HG03280 (cell line): ENCODE measurements at regions not wholly inside any gene's neighbourhood (a gene's known extent, or its start where the extent isn't known, plus 50 kb on each side); places are given as distances from the start of the nearest gene placed in this dataset.
"Not testable (repeated sequence)": the region's sequence is repeated elsewhere in the genome, so short reads cannot be mapped to it uniquely, and the experiment has no call there.

Source experiments
- ATAC-seq: cut with Tn5 transposase; IDR thresholded peaks from one replicate; pipeline ENCODE4 v1.9.1; 2021; ENCODE audit warnings: mild to moderate bottlenecking, moderate library complexity; ENCODE audit not compliant: unreplicated experiment

DNA sequence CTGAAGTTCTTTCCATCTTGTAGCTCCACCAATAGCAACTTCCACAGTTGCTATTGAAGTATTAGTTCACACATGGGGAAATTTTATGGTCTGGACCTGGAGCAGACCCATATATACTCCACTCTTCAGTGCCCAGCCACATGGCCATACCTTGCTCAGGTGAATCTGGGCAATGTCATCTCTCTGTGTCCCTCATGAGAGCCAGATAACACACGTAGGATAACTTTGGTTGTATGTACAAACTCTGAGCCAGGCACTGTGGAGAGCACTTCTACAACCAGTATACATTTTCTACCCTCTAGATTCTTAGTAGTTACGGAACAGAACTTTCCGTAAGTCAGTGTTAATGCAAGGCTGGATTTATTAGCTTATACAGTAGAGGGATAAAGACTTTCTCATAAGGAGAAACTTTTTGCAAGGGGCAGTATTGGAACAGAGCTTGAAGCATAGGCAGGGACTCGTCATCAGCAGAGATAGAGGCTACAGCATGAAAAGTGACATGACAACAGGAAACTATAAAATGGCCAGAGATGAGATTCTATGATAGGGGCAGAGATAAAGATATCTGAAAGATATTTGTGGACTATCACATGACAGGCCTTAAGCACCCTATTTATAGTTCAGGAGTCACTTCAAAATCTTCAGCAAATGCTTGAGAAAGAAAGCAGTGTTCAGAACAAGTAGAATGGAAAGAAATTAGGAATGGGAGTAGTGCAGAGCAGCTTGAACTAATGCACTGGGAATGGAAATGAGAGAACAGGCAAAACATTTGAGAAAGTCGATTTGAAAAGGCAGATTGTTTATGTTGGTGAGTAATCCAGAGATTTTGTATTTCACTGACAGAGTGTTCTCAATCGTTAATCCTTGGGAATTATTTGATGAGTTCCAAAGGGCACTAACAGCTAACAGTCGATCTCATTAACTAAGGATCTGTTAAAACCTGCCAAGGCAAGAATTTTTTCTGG, 481.8 kb downstream of the USP25 start:
- no peak for ATAC-seq

DNA sequence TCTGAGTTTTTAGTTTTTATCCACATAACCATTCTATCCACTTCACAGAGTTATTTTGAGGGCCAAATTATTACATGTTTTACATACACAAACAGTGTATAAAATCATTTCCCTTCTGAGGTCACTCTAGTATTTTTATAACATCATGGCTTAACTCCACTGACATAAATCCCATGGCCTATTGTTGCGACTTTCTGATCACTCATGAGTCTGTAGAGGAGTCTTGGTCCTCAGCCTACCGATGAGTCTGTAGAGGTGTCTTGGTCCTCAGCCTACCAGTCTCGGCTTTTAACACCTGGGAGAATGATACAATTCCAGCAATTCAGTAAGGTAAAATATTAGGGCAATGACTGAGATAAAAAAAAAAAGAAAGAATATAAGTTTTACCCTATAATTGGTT, 483.7 kb downstream of the USP25 start:
- ATAC-seq = no peak

DNA sequence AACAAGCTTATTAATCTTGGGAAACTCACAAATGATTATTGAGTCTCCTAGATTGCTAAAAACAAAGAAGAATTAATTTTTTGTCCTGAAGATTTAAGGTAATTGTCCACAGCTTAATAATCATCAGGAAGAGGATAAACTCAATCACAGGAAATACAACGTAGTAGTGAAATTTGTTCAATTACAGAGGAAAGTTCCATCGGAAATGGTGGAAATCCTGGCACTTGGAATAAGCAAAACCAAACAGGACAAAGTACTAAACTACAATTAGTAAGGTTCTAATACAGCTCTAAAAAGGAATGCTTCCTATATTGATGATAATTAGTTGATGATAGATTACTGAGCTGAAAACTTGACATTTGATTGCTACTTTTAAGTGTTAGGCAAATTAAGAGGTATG, 485.4 kb downstream of the USP25 start:
- no peak for ATAC-seq

DNA sequence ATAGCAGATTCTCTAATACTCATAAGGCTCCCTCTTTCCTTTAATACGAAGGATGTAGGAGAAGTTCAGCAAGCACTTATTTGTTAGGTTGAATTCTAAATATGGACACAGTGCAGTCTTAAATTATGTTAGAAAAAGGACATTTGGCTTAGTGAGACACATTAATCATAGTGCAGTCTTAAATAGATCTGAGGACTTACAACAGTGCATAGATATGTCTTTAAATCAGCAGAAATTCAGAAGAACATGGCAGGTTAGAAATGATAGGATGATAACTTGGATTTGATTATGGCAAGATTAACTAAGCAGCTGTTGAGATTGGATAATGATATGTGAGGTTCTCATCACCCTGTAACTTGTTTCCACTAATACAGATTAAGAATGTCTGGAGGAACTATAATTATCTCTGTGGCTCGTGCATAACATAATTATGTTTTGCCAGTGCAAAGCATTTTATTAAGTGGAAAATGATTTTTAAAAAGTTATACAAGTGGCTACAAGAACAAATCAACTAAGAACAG, 485.9 kb downstream of the USP25 start:
- ATAC-seq = no peak

DNA sequence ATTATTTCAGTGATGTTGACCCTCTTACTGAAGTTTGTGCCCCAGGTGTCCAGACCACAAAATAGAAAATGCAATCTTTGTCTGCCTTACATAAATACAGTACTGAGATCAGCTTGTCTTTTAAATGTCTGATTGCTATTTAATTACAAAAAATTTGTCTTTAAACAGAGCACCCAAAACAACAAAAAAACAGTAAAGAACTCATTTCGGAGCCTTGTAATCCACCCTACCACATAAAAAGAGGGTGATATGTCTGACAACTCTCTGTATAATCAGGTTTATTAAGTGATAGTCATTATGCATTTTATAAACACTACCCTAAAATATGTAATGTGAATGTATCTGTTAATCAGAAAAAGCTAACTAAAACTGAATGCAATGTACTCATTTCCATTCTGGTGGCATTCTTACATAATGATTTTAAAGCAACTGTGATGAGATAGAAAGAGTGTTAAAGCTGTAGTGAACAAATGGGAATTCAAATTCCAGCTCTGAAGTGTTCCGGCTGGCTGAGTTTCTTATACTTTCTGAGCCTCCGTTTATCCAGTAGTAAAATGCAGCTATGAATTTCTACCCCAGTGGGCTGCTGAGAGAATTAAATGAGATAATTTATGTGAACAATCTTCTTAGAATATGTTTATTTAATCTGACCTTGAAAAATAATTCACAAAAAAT, 486.6 kb downstream of the USP25 start:
- no peak for ATAC-seq

DNA sequence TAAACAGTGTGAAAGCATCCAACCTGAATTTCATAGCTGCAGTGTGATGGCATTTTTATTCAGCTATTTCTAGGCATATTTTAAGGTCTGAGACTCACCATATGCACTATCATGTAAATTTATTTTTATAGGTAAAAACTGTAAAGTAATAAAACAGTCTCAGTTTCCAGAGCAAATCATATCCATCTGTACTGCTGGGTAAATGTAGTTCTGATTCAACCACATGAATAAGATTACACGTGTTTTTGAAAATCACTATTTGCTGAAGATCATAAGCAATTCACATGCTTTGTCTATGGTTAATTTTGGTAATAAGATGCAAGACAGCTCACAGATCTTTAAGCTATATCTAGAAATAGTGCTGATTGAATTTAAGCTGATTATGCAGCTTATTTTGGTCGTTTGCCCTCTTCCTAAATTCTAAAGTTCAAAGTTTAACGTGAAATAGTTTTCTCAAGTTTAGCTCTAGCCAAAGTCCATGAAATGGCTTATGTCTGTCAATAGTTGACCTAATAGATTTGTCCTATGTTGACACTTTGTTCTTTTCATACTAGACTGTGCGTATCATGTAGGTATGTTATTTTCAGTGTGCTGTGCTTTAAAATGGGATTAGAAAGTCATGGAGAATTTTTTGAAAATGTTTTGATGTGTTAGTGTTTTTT, 489.0 kb downstream of the USP25 start:
- ATAC-seq = no peak

DNA sequence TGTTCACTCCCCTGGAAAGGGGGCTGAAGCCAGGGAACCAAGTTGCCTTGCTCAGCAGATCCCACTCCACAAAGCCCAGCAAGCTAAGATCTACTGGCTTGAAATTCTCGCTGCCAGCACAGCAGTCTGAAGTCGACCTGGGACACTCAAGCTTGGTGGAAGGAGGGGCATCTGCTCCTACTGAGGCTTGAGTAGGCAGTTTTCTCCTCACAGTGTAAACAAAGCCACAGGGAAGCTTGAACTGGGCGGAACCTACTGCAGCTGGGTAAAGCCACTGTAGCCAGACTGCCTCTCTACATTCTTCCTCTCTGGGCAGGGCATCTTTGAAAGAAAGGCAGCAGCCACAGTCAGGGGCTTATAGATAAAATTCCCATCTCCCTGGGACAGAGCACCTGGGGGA, 495.0 kb downstream of the USP25 start:
- not testable (repeated sequence) for ATAC-seq

DNA sequence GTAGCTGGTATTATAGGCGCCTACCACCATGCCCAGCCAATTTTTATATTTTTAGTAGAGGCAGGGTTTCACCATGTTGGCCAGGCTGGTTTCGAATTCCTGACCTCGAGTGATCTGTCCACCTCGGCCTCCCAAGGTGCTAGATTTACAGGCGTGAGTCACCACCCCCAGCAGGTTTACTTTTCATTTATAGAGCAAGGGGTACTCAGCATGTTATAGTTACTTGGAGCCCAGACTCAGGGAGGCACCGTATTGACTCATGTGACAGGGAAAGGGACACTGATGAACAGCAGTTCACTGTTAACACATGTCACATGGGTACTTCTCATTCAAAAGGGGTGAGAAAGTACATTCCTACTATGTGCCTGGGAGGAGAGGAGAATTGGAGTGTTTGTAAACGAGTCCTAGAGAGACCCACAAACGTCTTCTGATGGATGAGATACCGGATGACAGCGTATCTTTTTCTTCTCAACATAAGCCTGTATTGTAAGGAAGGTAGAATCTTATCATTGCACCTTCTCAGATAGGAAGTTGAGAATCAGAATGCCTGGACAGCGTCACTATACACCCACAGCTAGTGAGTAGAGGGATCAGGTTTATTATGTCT, 510.0 kb downstream of the USP25 start:
- no peak for ATAC-seq

DNA sequence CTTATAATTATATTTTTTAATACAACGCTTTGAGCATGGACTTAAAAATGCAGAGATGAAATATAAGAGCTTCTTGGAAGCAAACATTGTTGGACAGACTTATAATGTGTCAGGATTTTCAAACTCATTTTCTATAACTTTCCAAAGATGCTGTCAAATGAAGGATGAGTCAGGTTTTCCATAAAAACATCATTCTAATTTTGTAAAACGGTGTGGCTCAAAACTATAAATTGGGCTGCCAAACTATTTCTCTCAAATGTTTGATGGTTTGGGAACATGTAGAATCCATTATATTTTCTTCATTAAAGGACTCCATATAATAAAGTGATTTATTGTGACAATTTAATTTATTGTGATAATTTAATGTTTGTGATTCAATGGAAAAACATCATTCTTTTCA, 511.2 kb downstream of the USP25 start:
- ATAC-seq = no peak

DNA sequence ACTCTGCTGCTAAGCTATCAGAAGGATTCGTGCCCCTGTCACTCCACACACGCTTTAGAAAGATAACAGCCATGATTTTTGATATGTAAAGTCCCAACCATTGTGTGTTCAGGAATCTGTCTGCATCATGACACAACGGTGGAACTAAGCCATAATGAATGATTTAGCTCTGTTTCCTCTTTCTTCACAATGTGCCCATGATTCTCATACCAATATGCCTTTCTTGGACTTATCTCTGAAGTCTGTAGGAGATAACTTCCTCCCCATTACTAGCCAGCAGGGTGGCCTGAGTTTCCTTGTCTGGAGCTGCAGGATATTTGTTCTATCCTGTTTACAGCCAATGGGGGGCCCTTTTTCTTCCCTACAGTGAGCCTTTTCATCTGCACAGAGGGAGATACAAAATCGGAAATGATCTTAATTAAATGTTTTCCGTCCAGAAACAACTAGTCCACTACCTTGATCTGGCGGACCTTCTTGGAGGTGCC, 511.7 kb downstream of the USP25 start:
- no peak for ATAC-seq

DNA sequence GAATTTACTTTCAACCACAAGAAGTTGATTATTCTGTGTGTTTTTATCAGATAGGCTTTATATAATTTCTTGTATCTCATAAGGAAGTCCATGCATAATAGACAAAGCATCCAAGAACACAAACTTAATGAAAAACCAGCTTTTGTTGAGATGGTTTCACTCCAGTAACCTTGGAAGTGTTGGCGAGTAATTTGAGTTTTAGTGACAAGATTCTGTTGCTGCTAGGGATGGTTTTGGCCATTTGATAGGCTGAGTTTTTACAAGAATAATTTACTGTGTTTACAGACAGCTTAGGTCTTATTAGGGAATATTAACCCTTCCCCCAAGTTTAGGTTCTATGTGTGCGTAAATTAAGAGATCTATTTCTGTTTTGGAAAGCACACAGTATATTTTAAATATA, 513.6 kb downstream of the USP25 start:
- ATAC-seq = no peak

DNA sequence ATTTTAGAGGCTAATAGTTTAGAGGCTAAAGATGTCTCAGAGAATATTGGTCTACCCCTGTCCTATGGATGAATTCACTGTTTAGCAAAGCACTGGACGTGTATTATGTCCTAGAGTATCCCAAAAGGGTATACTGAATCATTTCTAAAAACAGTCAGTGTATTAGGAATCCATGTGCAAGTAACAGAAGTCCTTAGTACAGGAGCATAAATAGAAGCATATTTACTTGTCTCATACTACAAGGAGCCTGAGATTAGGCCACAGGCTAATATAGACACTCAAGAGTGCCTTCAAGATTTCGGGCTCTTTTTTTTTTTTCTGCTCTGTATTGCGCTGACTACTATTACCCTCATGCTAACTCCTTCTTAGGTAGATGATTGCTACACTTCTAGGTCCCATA, 518.9 kb downstream of the USP25 start:
- no peak for ATAC-seq

DNA sequence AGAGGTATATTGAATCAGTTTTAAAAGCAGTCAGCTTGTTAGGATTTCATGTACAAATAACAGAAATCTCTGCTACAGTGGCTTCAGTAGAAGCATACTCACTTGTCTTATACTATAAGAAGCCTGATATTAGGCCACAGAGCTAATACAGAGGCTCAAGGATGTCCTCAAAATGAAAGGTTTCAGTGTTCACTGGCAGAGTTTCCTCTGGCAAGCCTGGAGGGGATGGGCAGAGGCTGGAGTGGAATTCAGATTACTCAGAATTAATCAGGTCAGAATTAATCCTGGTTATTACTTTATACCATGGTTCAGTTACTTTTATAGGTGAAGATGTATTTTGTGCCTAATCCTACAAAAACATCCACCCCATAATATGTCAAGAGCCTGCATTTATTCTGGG, 520.5 kb downstream of the USP25 start:
- ATAC-seq = no peak

DNA sequence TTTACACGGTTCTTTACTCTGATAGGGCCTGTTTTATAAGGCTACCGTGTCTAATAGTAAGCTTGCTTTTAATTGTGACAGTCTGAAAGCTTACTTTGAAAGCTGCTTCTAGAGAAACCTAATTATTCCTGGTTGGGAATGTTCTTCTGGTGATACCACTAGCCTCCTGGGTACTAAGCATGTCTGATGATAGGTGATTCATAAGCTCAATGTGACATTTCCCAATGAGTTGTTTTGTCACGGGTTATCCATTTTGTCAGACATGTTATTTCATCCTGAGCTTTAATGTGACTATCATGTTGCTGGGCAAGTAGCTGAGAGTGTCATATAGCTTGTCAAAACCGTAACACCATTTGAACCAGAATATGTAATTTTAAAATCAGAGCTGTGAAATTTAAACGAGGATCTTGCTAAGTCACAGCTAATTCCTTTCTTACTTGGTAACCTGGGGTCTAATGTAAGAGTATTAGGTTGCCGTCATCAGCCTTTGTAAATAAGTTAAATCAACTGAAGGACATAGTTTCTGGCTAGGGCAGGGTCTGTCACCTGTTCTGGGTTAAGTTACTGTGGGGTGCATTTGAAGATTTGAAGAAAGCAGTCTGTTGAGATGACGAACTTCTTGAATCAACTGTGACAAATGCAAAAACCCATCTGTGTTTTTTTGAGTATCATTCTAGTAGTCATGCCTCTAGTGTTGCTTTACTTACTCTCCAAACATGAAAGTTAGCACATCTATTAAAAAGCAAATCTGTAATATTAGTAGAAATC, 529.2 kb downstream of the USP25 start:
- ATAC-seq = no peak

DNA sequence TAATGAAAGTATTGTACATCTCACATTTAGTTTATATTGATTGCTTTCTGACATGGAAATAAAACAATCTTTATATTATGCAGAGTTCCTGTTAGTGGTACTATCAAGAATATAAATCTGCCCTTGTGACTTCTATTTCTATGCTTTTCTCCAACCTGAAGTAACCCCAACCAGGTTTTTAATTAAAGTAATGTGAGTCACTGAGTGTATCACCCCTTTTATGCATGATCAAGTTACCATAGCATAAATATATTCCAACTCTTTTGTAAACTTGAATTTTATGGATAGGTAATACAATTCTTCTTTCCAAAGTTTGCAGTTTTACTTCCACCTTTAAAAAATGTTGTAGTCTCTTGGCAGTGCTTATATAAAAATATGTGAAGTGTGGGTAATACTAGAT, 532.3 kb downstream of the USP25 start:
- ATAC-seq = no peak

DNA sequence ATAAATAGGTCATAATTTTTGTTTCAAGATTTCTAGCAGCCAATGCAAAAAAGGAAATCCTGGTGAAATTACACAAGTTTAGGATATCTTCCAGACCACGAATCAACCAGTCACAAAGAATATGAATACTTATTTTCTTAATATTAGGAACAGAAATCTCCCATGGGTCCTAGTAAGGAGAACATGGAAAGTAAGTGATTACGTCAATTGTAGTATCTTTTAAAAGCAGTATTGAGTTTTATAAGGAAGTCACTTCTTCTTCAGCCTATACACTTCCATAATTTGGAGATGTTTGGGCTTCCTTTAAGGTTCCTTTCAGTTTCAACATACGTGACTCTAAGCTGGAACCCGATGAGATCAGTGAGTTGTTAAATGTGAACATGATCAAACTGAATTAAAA, 534.5 kb downstream of the USP25 start:
- no peak for ATAC-seq

DNA sequence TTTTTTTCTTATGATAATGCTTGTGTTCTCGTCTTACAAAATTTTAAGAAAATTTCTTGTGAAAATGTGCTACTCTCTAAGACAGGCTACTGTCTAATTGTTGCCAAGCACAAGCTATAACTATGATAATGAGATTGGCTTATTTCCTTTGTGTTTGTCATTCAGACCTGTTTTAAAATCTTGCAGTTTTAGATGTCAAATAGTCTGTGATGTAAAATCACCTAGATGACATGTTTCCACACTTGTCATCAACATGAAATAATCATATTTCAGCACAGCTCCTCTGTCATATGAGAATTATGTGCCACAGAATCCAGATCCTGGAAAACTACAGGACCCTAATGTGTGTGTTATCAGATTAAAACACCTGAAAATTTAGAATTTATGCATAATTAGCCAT, 539.7 kb downstream of the USP25 start:
- no peak for ATAC-seq

DNA sequence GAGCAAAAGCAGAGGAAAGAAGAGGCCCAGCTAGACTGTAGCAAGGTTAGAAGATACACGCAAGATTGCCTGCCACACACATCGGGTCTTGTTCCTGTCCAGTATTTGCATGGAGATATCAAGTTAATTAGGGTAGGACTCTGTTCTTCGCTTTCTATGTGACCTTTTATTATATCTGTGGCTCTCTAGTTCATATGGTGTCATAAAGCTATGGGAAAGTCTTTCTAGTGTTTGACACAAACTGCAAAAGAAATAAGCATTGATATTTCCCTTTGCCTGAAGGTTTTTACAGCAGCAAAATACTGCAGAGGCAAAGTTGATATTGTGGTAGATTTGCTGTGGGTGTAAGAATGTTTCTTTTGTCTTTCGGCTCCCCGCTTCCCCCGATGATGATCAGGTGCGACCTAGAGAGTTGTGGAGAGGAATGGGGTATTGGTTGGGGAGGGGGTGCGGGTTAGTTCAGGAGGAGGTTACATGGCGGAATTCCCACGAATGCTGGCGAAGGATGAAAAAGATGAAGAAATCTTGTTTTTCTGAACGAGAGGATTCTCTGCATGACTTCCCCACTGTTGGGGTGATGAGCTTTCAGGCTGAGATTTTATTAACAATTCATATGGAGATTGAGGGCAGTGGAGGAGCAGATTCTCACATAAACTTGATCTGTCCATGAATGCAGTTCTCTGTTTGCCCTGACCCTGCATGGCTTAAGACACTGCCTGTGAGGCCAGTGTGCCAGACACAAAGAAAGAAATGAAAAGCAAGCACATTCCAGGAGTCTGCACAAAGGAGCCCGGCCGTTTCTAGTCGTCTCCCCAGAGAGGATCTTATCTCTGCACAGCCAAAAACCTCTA, 550.2 kb downstream of the USP25 start:
- no peak for ATAC-seq

DNA sequence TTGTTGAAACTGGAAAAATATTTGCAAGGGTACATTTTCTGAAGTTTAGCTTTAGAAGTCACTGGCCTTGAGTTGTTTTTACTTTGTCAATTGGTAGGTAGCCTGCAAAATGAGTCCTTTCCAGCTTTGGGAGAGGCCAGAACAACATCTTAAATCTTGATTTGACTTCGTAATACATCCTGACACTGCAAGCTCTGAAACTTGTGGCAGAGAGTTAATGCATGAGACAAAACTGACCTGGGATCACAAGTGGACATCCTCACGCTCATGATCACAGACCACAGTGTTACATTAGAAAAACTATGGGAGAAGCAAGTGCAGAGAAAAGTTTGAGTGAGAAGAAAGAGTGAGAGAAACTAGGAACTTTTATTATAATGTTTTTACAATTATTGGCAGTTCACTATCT, 550.9 kb downstream of the USP25 start:
- no peak for ATAC-seq
